ENCODE measurements at regions not wholly inside any gene's neighbourhood (a gene's known extent, or its start where the extent isn't known, plus 50 kb on each side); places are given as distances from the start of the nearest gene placed in this dataset.

GRCh38 chr7:25520017-25520416 lies 291.7 kb upstream of the NPVF start:
- no peak for TF ChIP-seq CTCF (conservative IDR thresholded peaks at IDR 0.05)
- Mint-ChIP-seq H3K36me3 (no peaks in the 10 kb centered on the region), H3K4me1 (ENCODE audit: unreplicated experiment) (peaks cover 4% of the 10 kb centered on the region), H3K9me3 (peaks cover 4% of the 10 kb centered on the region), H3K27ac (no peak overlapping the region), H3K4me3 (no peak overlapping the region), H3K27me3 (peaks cover 6% of the 10 kb centered on the region)
- DNase-seq (ENCODE audit: extremely low spot score, unreplicated experiment): no peak

GRCh38 chr7:25520516-25520915 lies 292.2 kb upstream of the NPVF start:
- DNase-seq (ENCODE audit: extremely low spot score, unreplicated experiment): no peak
- Mint-ChIP-seq H3K36me3 (no peaks in the 10 kb centered on the region), H3K4me3 (no peak overlapping the region), H3K4me1 (ENCODE audit: unreplicated experiment) (peaks cover 4% of the 10 kb centered on the region), H3K9me3 (peaks cover 4% of the 10 kb centered on the region), H3K27me3 (peaks cover 10% of the 10 kb centered on the region), H3K27ac (no peak overlapping the region)
- TF ChIP-seq CTCF (conservative IDR thresholded peaks at IDR 0.05): no peak

- no peak for TF ChIP-seq CTCF (conservative IDR thresholded peaks at IDR 0.05)
- Mint-ChIP-seq H3K27ac (no peak overlapping the region), H3K27me3 (peaks cover 16% of the 10 kb centered on the region), H3K36me3 (no peaks in the 10 kb centered on the region), H3K4me3 (no peak overlapping the region), H3K4me1 (ENCODE audit: unreplicated experiment) (peaks cover 4% of the 10 kb centered on the region), H3K9me3 (peaks cover 4% of the 10 kb centered on the region)
- no peak for DNase-seq (ENCODE audit: extremely low spot score, unreplicated experiment)
Measured at GRCh38 chr7:25521236-25521635, 292.9 kb upstream of the NPVF start.

GRCh38 chr7:25522727-25523126 lies 294.4 kb upstream of the NPVF start:
- H3K4me3 Mint-ChIP-seq: no peak overlapping the region
- H3K27me3 Mint-ChIP-seq: peaks cover 22% of the 10 kb centered on the region
- H3K27ac Mint-ChIP-seq: no peak overlapping the region
- no peak for TF ChIP-seq CTCF (conservative IDR thresholded peaks at IDR 0.05)
- no peak for DNase-seq (ENCODE audit: extremely low spot score, unreplicated experiment)
- H3K4me1 Mint-ChIP-seq (ENCODE audit: unreplicated experiment): peaks cover 4% of the 10 kb centered on the region
- H3K9me3 Mint-ChIP-seq: peaks cover 4% of the 10 kb centered on the region
- no peaks in the 10 kb centered on the region for H3K36me3 Mint-ChIP-seq

GRCh38 chr7:25527665-25528170 lies 299.4 kb upstream of the NPVF start:
- Mint-ChIP-seq H3K27me3 (peaks cover 28% of the 10 kb centered on the region), H3K4me1 (ENCODE audit: unreplicated experiment) (peaks cover 5% of the 10 kb centered on the region), H3K9me3 (no peaks in the 10 kb centered on the region), H3K4me3 (no peak overlapping the region), H3K27ac (no peak overlapping the region), H3K36me3 (no peaks in the 10 kb centered on the region)
- TF ChIP-seq CTCF (conservative IDR thresholded peaks at IDR 0.05): no peak
- DNase-seq (ENCODE audit: extremely low spot score, unreplicated experiment): no peak

- peaks cover 5% of the 10 kb centered on the region for H3K4me1 Mint-ChIP-seq (ENCODE audit: unreplicated experiment)
- H3K36me3 Mint-ChIP-seq: no peaks in the 10 kb centered on the region
- TF ChIP-seq CTCF (conservative IDR thresholded peaks at IDR 0.05): no peak
- no peak overlapping the region for H3K4me3 Mint-ChIP-seq
- DNase-seq (ENCODE audit: extremely low spot score, unreplicated experiment): no peak
- peaks cover 28% of the 10 kb centered on the region for H3K27me3 Mint-ChIP-seq
- H3K9me3 Mint-ChIP-seq: no peaks in the 10 kb centered on the region
- no peak overlapping the region for H3K27ac Mint-ChIP-seq
Measured at GRCh38 chr7:25529320-25529719, 301.0 kb upstream of the NPVF start.
